ENCODE measurements at regions not wholly inside any gene's neighbourhood (a gene's known extent, or its start where the extent isn't known, plus 50 kb on each side); places are given as distances from the start of the nearest gene placed in this dataset.

- Histone ChIP-seq H3K9me3 (replicated peaks; ENCODE audit: low read length) (no peaks in the 10 kb centered on the region), H3K4me2 (ENCODE audit: low read length) (no peak overlapping the region), H3K4me1 (ENCODE audit: control insufficient read depth, insufficient read depth, low read length) (peaks cover 35% of the 10 kb centered on the region), H3K9ac (ENCODE audit: low read depth, low read length) (no peak overlapping the region), H3K36me3 (ENCODE audit: insufficient read depth, low read length) (no peaks in the 10 kb centered on the region), H3K4me3 (ENCODE audit: low read length) (no peak overlapping the region), H3K27me3 (ENCODE audit: control insufficient read depth, insufficient read depth, low read length) (no peaks in the 10 kb centered on the region)
These were observed 149.7 kb downstream of the DKK1 start for GRCh38 chr10:52463826-52464225.

DNA sequence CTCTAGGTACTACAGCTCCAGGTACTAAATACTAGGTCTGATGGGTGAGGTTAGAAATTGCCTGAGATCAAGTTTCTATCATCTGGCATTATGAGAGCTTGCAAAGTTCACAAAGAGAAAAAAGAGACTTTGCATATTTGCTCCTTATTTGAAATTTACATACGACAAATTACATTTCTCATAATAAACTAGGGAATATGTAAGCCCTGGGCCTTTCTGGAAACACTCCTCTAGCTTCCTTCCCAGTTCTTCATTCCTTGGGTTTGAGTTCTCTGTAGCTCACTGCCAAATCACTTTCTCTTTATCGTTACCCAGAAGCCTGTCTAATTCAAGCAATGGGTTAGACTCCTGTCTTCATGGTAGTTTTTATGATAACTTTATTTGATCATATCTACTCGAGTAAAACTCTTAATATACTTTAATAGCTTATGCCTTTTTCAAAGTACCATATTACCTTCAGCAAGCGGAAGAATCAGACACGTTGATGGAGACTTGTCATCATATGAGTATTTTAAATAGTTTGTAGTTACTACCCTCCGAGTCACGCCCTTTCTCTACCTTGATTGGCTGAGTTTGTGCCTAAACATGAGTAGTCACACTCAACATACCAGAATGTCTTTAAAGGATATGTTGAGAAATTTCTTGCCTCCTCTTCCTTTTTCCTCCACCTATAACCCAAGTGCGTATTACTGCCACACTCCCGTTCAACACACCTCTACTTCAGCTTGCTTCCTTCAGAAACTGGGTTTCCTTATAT lies 150.5 kb downstream of the DKK1 start:
- peaks cover 29% of the 10 kb centered on the region for H3K4me1 ChIP-seq (ENCODE audit: control insufficient read depth, insufficient read depth, low read length)
- no peak overlapping the region for H3K4me2 ChIP-seq (ENCODE audit: low read length)
- no peaks in the 10 kb centered on the region for H3K36me3 ChIP-seq (ENCODE audit: insufficient read depth, low read length)
- no peak overlapping the region for H3K9ac ChIP-seq (ENCODE audit: low read depth, low read length)
- H3K9me3 ChIP-seq (replicated peaks; ENCODE audit: low read length), result no peaks in the 10 kb centered on the region
- H3K4me3 ChIP-seq (ENCODE audit: low read length), result no peak overlapping the region
- no peaks in the 10 kb centered on the region for H3K27me3 ChIP-seq (ENCODE audit: control insufficient read depth, insufficient read depth, low read length)

DNA sequence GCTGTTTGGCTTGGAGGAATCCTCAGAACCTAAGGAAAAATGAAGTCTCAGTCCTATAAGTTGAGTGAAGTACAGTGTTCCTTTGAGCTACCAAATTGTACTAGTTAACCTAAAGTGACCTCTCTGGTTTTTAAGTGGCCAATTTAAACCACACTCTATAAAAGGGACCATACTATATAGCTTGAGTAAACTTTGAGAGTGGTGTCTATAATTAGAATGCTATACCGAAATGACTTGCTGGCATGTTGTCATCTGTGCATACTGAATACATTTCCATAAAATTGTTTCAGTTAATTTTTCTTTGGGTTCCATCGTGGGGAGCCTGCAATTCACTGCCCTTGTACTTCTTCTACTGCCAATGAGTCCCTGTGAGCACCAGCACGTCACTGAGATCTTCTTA lies 151.1 kb downstream of the DKK1 start:
- no peak overlapping the region for H3K4me2 ChIP-seq (ENCODE audit: low read length)
- H3K4me1 ChIP-seq (ENCODE audit: control insufficient read depth, insufficient read depth, low read length), result peaks cover 26% of the 10 kb centered on the region
- no peaks in the 10 kb centered on the region for H3K36me3 ChIP-seq (ENCODE audit: insufficient read depth, low read length)
- no peaks in the 10 kb centered on the region for H3K27me3 ChIP-seq (ENCODE audit: control insufficient read depth, insufficient read depth, low read length)
- H3K9me3 ChIP-seq (replicated peaks; ENCODE audit: low read length), result no peaks in the 10 kb centered on the region
- no peak overlapping the region for H3K4me3 ChIP-seq (ENCODE audit: low read length)
- no peak overlapping the region for H3K9ac ChIP-seq (ENCODE audit: low read depth, low read length)

GRCh38 chr10:52466464-52466863 lies 152.4 kb downstream of the DKK1 start:
- Histone ChIP-seq H3K4me1 (ENCODE audit: control insufficient read depth, insufficient read depth, low read length) (peaks cover 26% of the 10 kb centered on the region), H3K4me3 (ENCODE audit: low read length) (no peak overlapping the region), H3K9me3 (replicated peaks; ENCODE audit: low read length) (no peaks in the 10 kb centered on the region), H3K36me3 (ENCODE audit: insufficient read depth, low read length) (no peaks in the 10 kb centered on the region), H3K9ac (ENCODE audit: low read depth, low read length) (peak overlapping the region; percentile 8), H3K27me3 (ENCODE audit: control insufficient read depth, insufficient read depth, low read length) (no peaks in the 10 kb centered on the region), H3K4me2 (ENCODE audit: low read length) (no peak overlapping the region)

- Histone ChIP-seq H3K4me2 (ENCODE audit: low read length) (no peak overlapping the region), H3K4me3 (ENCODE audit: low read length) (no peak overlapping the region), H3K4me1 (ENCODE audit: control insufficient read depth, insufficient read depth, low read length) (peaks cover 22% of the 10 kb centered on the region), H3K9me3 (replicated peaks; ENCODE audit: low read length) (no peaks in the 10 kb centered on the region), H3K9ac (ENCODE audit: low read depth, low read length) (no peak overlapping the region), H3K27me3 (ENCODE audit: control insufficient read depth, insufficient read depth, low read length) (no peaks in the 10 kb centered on the region), H3K36me3 (ENCODE audit: insufficient read depth, low read length) (no peaks in the 10 kb centered on the region)
These were observed 156.1 kb downstream of the DKK1 start for GRCh38 chr10:52469970-52470705.

GRCh38 chr10:52472406-52473146 lies 158.5 kb downstream of the DKK1 start:
- Histone ChIP-seq H3K4me1 (ENCODE audit: control insufficient read depth, insufficient read depth, low read length) (peaks cover 8% of the 10 kb centered on the region), H3K4me2 (ENCODE audit: low read length) (no peak overlapping the region), H3K9ac (ENCODE audit: low read depth, low read length) (no peak overlapping the region), H3K4me3 (ENCODE audit: low read length) (no peak overlapping the region), H3K36me3 (ENCODE audit: insufficient read depth, low read length) (no peaks in the 10 kb centered on the region), H3K9me3 (replicated peaks; ENCODE audit: low read length) (no peaks in the 10 kb centered on the region), H3K27me3 (ENCODE audit: control insufficient read depth, insufficient read depth, low read length) (no peaks in the 10 kb centered on the region)

DNA sequence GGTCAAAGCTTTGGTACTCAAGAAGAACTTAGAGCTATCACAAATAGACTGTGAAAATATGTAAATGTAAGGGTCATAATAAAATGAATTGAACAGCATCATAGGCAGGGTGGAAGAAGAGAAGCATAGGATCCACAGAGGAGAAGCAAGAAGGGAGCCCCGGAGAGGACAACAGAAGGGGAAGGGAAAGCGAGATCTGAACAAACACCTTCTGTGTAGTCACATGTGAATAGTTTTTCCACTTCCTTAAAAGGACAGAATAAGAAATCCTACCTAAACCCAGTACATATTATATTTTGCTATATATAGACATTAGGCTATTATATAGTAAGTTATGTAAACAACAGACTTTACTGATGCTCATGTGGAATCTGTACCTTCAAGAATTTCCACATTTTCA lies 160.2 kb downstream of the DKK1 start:
- H3K4me3 ChIP-seq (ENCODE audit: low read length), result no peak overlapping the region
- no peak overlapping the region for H3K9ac ChIP-seq (ENCODE audit: low read depth, low read length)
- H3K27me3 ChIP-seq (ENCODE audit: control insufficient read depth, insufficient read depth, low read length), result no peaks in the 10 kb centered on the region
- no peaks in the 10 kb centered on the region for H3K36me3 ChIP-seq (ENCODE audit: insufficient read depth, low read length)
- no peaks in the 10 kb centered on the region for H3K4me1 ChIP-seq (ENCODE audit: control insufficient read depth, insufficient read depth, low read length)
- no peaks in the 10 kb centered on the region for H3K9me3 ChIP-seq (replicated peaks; ENCODE audit: low read length)
- H3K4me2 ChIP-seq (ENCODE audit: low read length), result no peak overlapping the region

DNA sequence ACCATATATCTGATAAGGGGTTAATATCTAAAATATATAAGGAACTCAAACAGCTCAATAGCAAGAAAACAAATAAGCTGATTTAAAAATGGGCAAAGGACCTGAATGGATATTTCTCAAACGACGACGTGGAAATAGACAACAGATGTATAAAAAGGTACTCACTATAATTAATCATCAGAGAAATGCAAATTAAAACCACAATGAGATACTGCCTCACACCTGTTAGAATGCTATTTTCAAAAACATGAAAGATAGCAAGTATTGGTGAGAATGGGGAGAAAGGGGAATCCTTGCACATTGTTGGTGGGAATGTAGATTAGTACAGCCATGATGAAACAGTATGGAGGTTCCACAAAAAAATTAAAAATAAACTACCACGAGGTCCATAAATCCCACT lies 163.2 kb downstream of the DKK1 start:
- Histone ChIP-seq H3K4me3 (ENCODE audit: low read length) (no peak overlapping the region), H3K4me2 (ENCODE audit: low read length) (no peak overlapping the region), H3K9ac (ENCODE audit: low read depth, low read length) (no peak overlapping the region), H3K9me3 (replicated peaks; ENCODE audit: low read length) (no peaks in the 10 kb centered on the region), H3K27me3 (ENCODE audit: control insufficient read depth, insufficient read depth, low read length) (no peaks in the 10 kb centered on the region), H3K36me3 (ENCODE audit: insufficient read depth, low read length) (no peaks in the 10 kb centered on the region), H3K4me1 (ENCODE audit: control insufficient read depth, insufficient read depth, low read length) (no peaks in the 10 kb centered on the region)

GRCh38 chr10:52479567-52479966 lies 165.5 kb downstream of the DKK1 start:
- H3K27me3 ChIP-seq (ENCODE audit: control insufficient read depth, insufficient read depth, low read length), result no peaks in the 10 kb centered on the region
- H3K36me3 ChIP-seq (ENCODE audit: insufficient read depth, low read length), result no peaks in the 10 kb centered on the region
- H3K4me2 ChIP-seq (ENCODE audit: low read length), result no peak overlapping the region
- H3K9me3 ChIP-seq (replicated peaks; ENCODE audit: low read length), result no peaks in the 10 kb centered on the region
- H3K9ac ChIP-seq (ENCODE audit: low read depth, low read length), result no peak overlapping the region
- no peaks in the 10 kb centered on the region for H3K4me1 ChIP-seq (ENCODE audit: control insufficient read depth, insufficient read depth, low read length)
- H3K4me3 ChIP-seq (ENCODE audit: low read length), result no peak overlapping the region

DNA sequence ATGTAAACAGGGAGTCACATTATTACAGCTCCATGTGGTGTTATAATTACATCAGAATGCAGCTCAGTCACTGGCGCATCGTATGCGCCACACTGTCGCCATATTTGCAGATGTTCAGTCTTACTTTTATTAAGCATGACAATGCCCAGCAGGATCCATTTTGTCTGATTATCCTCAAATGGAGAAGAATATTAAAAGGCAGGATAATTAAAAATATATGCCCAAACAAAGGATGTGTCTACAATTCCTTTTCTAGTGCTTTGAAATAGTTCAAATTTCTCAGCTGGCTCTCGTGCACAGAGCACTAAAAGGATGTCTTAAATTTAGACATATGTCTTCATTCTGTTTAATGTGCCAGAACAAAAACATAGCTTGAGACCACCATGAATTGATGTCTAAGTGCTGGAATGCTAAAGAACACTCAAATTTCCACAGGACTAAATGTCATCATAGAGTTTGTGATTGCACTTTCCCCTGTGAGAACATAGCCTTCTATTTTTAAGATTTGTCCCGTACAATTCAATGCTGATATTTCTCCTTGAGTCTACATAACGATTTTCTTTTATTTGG lies 168.0 kb downstream of the DKK1 start:
- Histone ChIP-seq H3K27me3 (ENCODE audit: control insufficient read depth, insufficient read depth, low read length) (no peaks in the 10 kb centered on the region), H3K9ac (ENCODE audit: low read depth, low read length) (no peak overlapping the region), H3K36me3 (ENCODE audit: insufficient read depth, low read length) (no peaks in the 10 kb centered on the region), H3K4me3 (ENCODE audit: low read length) (no peak overlapping the region), H3K9me3 (replicated peaks; ENCODE audit: low read length) (no peaks in the 10 kb centered on the region), H3K4me2 (ENCODE audit: low read length) (no peak overlapping the region), H3K4me1 (ENCODE audit: control insufficient read depth, insufficient read depth, low read length) (peaks cover 21% of the 10 kb centered on the region)

DNA sequence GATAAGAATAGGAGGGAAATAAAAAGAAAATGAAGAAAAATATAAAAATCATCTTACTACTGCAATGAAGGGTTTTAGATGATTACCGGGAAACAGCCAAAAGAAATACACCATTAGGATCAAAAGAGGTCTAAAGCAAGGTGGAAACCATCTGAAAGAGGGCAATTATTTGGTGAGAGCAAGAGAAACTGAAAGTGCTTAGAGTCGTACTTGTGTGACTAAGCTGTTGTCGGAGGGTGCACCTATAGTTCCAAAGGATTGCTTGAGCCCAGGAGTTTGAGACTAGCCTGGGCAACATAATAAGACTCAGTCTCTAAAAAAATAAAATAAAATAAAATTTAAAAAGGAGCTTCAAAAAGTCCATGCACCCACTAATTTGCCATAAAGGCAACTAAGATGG lies 169.5 kb downstream of the DKK1 start:
- no peak overlapping the region for H3K4me2 ChIP-seq (ENCODE audit: low read length)
- no peak overlapping the region for H3K9ac ChIP-seq (ENCODE audit: low read depth, low read length)
- no peak overlapping the region for H3K4me3 ChIP-seq (ENCODE audit: low read length)
- peaks cover 36% of the 10 kb centered on the region for H3K4me1 ChIP-seq (ENCODE audit: control insufficient read depth, insufficient read depth, low read length)
- no peaks in the 10 kb centered on the region for H3K27me3 ChIP-seq (ENCODE audit: control insufficient read depth, insufficient read depth, low read length)
- no peaks in the 10 kb centered on the region for H3K9me3 ChIP-seq (replicated peaks; ENCODE audit: low read length)
- no peaks in the 10 kb centered on the region for H3K36me3 ChIP-seq (ENCODE audit: insufficient read depth, low read length)
